Activated CD4-positive, CD25-positive, alpha-beta regulatory T cell treated with anti-CD3 and anti-CD28 coated beads, Interleukin-2, amount 50 U/mL, for 72 hours (primary cell): ENCODE measurements at regions not wholly inside any gene's neighbourhood (a gene's known extent, or its start where the extent isn't known, plus 50 kb on each side); places are given as distances from the start of the nearest gene placed in this dataset.

ENCODE experiments used
- DNase-seq: peaks from one replicate; pipeline ENCODE4 v3.0.0; 2021

- DNase-seq, result no peak
Observed at GRCh38 chr9:17978773-17979172, 399.9 kb downstream of the SH3GL2 start.

- no peak for DNase-seq
Observed at GRCh38 chr9:17986595-17986994, 407.7 kb downstream of the SH3GL2 start.

- DNase-seq, result no peak
Observed at GRCh38 chr9:17987189-17987588, 408.3 kb downstream of the SH3GL2 start.

- DNase-seq, result no peak
Observed at GRCh38 chr9:17988489-17988888, 409.6 kb downstream of the SH3GL2 start.

- DNase-seq, result no peak
Observed at GRCh38 chr9:17990602-17991001, 411.7 kb downstream of the SH3GL2 start.

- no peak for DNase-seq
Observed at GRCh38 chr9:17993024-17993423, 414.2 kb downstream of the SH3GL2 start.

- DNase-seq, result no peak
Observed at GRCh38 chr9:17994695-17995425, 416.0 kb downstream of the SH3GL2 start.

- no peak for DNase-seq
Observed at GRCh38 chr9:17996728-17997127, 417.9 kb downstream of the SH3GL2 start.

- no peak for DNase-seq
Observed at GRCh38 chr9:18002718-18003438, 424.0 kb downstream of the SH3GL2 start.

GRCh38 chr9:18006591-18006990, 427.7 kb downstream of the SH3GL2 start:
- no peak for DNase-seq

- DNase-seq, result no peak
Observed at GRCh38 chr9:18007621-18008020, 428.8 kb downstream of the SH3GL2 start.

GRCh38 chr9:18009902-18010301, 431.0 kb downstream of the SH3GL2 start:
- DNase-seq, result no peak

- no peak for DNase-seq
Observed at GRCh38 chr9:18010492-18010891, 431.6 kb downstream of the SH3GL2 start.

GRCh38 chr9:18012170-18012569, 433.3 kb downstream of the SH3GL2 start:
- DNase-seq, result no peak

- DNase-seq, result no peak
Observed at GRCh38 chr9:18014556-18014955, 435.7 kb downstream of the SH3GL2 start.

GRCh38 chr9:18015116-18015515, 436.2 kb downstream of the SH3GL2 start:
- DNase-seq, result no peak

- no peak for DNase-seq
Observed at GRCh38 chr9:18017136-18017535, 438.3 kb downstream of the SH3GL2 start.

- DNase-seq, result no peak
Observed at GRCh38 chr9:18018221-18018620, 439.4 kb downstream of the SH3GL2 start.

- DNase-seq, result no peak
Observed at GRCh38 chr9:18018661-18019060, 439.8 kb downstream of the SH3GL2 start.

GRCh38 chr9:18020121-18020745, 441.4 kb downstream of the SH3GL2 start:
- DNase-seq, result no peak

GRCh38 chr9:18022642-18023041, 443.8 kb downstream of the SH3GL2 start:
- DNase-seq, result no peak

- no peak for DNase-seq
Observed at GRCh38 chr9:18023332-18023731, 444.5 kb downstream of the SH3GL2 start.

GRCh38 chr9:18032636-18033035, 441.3 kb upstream of the ADAMTSL1 start:
- DNase-seq, result no peak
